Fibroblast of pulmonary artery (primary cell): ENCODE measurements at regions not wholly inside any gene's neighbourhood (a gene's known extent, or its start where the extent isn't known, plus 50 kb on each side); places are given as distances from the start of the nearest gene placed in this dataset.

Experiments
- DNase-seq: peaks from one replicate; pipeline ENCODE4 v3.0.0-alpha.2; 2010; ENCODE audit warnings: low read depth
- H3K4me3 ChIP-seq: replicated peaks from 2 replicates; pipeline ENCODE4 v1.5.1; 2011; ENCODE audit warnings: low read depth, mild to moderate bottlenecking, control low read depth, low read length, moderate library complexity
- CTCF ChIP-seq: IDR thresholded peaks from 2 replicates; pipeline ENCODE4 v1.5.1; 2011; ENCODE audit warnings: mild to moderate bottlenecking, control low read depth, low read length, inconsistent platforms; ENCODE audit errors: missing control alignments

DNA sequence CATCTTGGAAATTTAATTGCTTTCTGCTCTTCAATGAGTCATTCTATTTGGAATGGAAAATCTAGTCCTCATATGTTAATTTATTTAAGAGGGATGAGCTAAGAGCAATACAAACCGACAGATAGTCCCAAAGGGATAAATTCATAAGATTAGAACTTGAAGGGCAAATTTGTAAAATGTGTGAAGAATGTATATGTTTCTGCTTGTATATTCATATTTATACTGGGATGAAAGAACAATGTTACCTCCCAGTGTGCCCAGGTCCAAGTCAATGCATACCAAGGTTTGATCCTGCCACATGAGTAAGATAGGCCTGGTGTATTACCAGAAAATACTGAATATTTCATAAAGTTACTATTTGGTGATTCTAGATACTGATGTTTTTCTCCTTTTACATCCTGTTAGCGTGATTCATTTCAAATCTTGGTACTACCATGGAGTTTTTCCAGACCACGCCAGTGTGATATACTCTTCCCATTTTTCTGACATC lies 255.6 kb upstream of the SEMA6D start:
- H3K4me3 ChIP-seq, result no peak overlapping the region
- TF ChIP-seq CTCF, result no peak
- DNase-seq, result no peak

DNA sequence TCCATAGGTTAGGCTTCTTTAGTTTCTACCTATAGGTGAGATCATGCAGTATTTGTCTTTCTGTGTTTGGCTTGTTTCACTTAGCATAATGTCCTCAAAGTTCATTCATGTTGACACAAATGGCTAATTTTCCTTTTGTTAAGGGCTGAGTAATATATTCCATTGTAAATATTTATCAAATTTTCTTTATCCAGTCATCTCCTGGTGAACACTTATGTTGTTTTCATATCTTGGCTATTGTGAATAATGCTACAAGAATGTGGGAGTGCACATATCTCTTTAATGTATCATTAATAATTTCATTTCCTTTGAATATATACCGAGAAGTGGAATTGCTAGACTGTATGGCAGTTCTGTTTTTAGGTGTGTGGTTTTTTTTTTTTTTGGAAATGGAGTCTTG lies 250.9 kb upstream of the SEMA6D start:
- peak; percentile 67 for DNase-seq
- H3K4me3 ChIP-seq, result no peak overlapping the region
- no peak for TF ChIP-seq CTCF

DNA sequence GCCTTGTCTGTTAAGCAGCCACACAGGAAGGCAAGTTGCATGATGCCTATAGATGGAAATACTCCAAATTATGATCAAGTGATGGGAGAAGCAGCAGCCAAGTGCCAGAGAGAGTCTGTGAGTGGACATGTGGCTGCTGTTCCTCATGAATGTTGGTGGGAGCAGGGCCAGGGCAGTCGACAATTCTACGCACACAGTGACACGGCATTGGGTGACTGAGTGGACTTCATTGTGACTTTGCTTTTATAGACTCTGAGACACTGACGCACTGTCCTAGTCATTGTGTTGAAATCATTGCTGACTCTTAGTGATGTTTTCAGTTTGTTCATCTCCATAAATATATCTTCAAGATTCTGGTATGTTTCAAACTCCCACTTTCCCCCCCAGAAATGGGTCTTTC lies 246.3 kb upstream of the SEMA6D start:
- TF ChIP-seq CTCF, result no peak

GRCh38 chr15:47473106-47473725 lies 244.1 kb upstream of the SEMA6D start:
- TF ChIP-seq CTCF, result no peak
- no peak for DNase-seq
- H3K4me3 ChIP-seq, result no peak overlapping the region

More for the DNA sequence above, 246.3 kb upstream of the SEMA6D start:
- peak; percentile 27 for DNase-seq
- H3K4me3 ChIP-seq, result no peak overlapping the region

DNA sequence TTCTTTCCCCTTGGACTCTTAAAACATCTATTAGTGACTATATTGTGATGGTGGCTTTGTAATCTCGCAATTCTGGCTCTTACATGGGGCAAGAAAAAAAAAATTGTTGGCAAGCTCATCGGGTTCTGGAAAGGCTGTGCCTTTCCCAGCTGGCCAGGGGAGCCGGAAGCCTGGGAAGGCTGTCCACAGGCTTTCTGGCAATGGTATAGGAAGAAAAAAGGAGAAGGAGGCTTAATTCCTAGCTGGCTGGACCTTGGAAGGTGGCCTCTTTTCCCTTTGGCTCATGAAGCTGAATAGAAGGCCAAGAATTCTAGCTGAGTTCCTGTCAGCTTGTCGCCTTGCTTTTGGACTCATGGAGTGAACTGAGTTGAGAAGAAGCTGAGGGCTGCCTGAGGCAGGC lies 243.5 kb upstream of the SEMA6D start:
- TF ChIP-seq CTCF, result no peak
- no peak overlapping the region for H3K4me3 ChIP-seq
- DNase-seq, result peak; percentile 89

GRCh38 chr15:47475336-47475735 lies 242.0 kb upstream of the SEMA6D start:
- TF ChIP-seq CTCF, result no peak
- DNase-seq, result no peak
- no peak overlapping the region for H3K4me3 ChIP-seq

- no peak for TF ChIP-seq CTCF
- peak; percentile 43 for DNase-seq
- H3K4me3 ChIP-seq, result no peak overlapping the region
Observed at GRCh38 chr15:47477341-47477740, 240.0 kb upstream of the SEMA6D start.
